H9 (cell line): ENCODE measurements at regions not wholly inside any gene's neighbourhood (a gene's known extent, or its start where the extent isn't known, plus 50 kb on each side); places are given as distances from the start of the nearest gene placed in this dataset.

Source experiments
- DNase-seq: peaks from one replicate; pipeline ENCODE4 v3.0.0-alpha.2; 2017
- H2AFZ ChIP-seq: one replicate; pipeline ENCODE4 v1.6.1; 2013; ENCODE audit warnings: mild to moderate bottlenecking, low read length, control low read depth, moderate library complexity
- H2AK5ac ChIP-seq: 2 replicates; pipeline ENCODE4 v1.6.1; 2013; ENCODE audit warnings: low read length, control low read depth, mixed read lengths; ENCODE audit not compliant: insufficient read length
- H2BK120ac ChIP-seq: one replicate; pipeline ENCODE4 v1.6.1; 2013; ENCODE audit warnings: low read depth, mild to moderate bottlenecking, low read length, control low read depth, inconsistent platforms; ENCODE audit not compliant: poor library complexity, severe bottlenecking
- H2BK12ac ChIP-seq: 2 replicates; pipeline ENCODE4 v1.6.1; 2013; ENCODE audit warnings: low read length, control low read depth, mixed read lengths, low read depth; ENCODE audit not compliant: insufficient read length
- H2BK15ac ChIP-seq: 2 replicates; pipeline ENCODE4 v1.6.1; 2013; ENCODE audit warnings: low read depth, low read length, control low read depth
- H2BK20ac ChIP-seq: one replicate; pipeline ENCODE4 v1.6.1; 2013; ENCODE audit warnings: low read depth, mild to moderate bottlenecking, low read length, control low read depth, inconsistent platforms; ENCODE audit not compliant: poor library complexity, severe bottlenecking
- H2BK5ac ChIP-seq: 2 replicates; pipeline ENCODE4 v1.6.1; 2013; ENCODE audit warnings: low read length, control low read depth, mixed read lengths; ENCODE audit not compliant: insufficient read length
- H3K14ac ChIP-seq: 2 replicates; pipeline ENCODE4 v1.6.1; 2013; ENCODE audit warnings: low read length, control low read depth; ENCODE audit not compliant: insufficient read depth
- H3K18ac ChIP-seq: 2 replicates; pipeline ENCODE4 v1.6.1; 2013; ENCODE audit warnings: low read depth, mild to moderate bottlenecking, mixed read lengths, low read length, control low read depth; ENCODE audit not compliant: insufficient read length
- H3K23ac ChIP-seq: 2 replicates; pipeline ENCODE4 v1.6.1; 2013; ENCODE audit warnings: low read length, control low read depth, mixed read lengths, low read depth; ENCODE audit not compliant: insufficient read length
- H3K23me2 ChIP-seq: 2 replicates; pipeline ENCODE4 v1.6.1; 2013; ENCODE audit warnings: low read depth, mild to moderate bottlenecking, mixed read lengths, low read length, control low read depth; ENCODE audit not compliant: insufficient read length, poor library complexity, severe bottlenecking
- H3K27ac ChIP-seq: 2 replicates; pipeline ENCODE4 v1.5.1; 2013; ENCODE audit warnings: low read length, control low read depth, mixed read lengths, low read depth; ENCODE audit not compliant: insufficient read length
- H3K27me3 ChIP-seq: 2 replicates; pipeline ENCODE4 v1.6.1; 2013; ENCODE audit warnings: low read length, control low read depth, inconsistent platforms; ENCODE audit not compliant: insufficient read depth
- H3K4ac ChIP-seq: 2 replicates; pipeline ENCODE4 v1.6.1; 2013; ENCODE audit warnings: low read depth, mild to moderate bottlenecking, control low read depth, inconsistent platforms, low read length, moderate library complexity
- H3K4me1 ChIP-seq: 2 replicates; pipeline ENCODE4 v1.6.1; 2013; ENCODE audit warnings: low read length, control low read depth, inconsistent platforms; ENCODE audit not compliant: insufficient read depth
- H3K4me2 ChIP-seq: 2 replicates; pipeline ENCODE4 v1.6.1; 2013; ENCODE audit warnings: low read length, control low read depth, mixed read lengths; ENCODE audit not compliant: insufficient read length, insufficient read depth
- H3K56ac ChIP-seq: 2 replicates; pipeline ENCODE4 v1.6.1; 2013; ENCODE audit warnings: low read depth, mild to moderate bottlenecking, mixed read lengths, low read length, control low read depth; ENCODE audit not compliant: insufficient read length
- H3K79me1 ChIP-seq: 2 replicates; pipeline ENCODE4 v1.6.1; 2013; ENCODE audit warnings: low read depth, mild to moderate bottlenecking, moderate library complexity, low read length, control low read depth, inconsistent platforms; ENCODE audit not compliant: insufficient read depth, poor library complexity, severe bottlenecking
- H3K79me2 ChIP-seq: 2 replicates; pipeline ENCODE4 v1.6.1; 2013; ENCODE audit warnings: low read length, control low read depth, inconsistent platforms; ENCODE audit not compliant: insufficient read depth
- H3K9ac ChIP-seq: 2 replicates; pipeline ENCODE4 v1.6.1; 2013; ENCODE audit warnings: low read length, control low read depth, mixed read lengths; ENCODE audit not compliant: insufficient read length; ENCODE audit errors: extremely low read depth
- H3K9me3 ChIP-seq: one replicate; pipeline ENCODE4 v1.6.1; 2013; ENCODE audit warnings: low read depth, low read length, inconsistent platforms; ENCODE audit not compliant: control insufficient read depth
- H3T11ph ChIP-seq: one replicate; pipeline ENCODE4 v1.6.1; 2013; ENCODE audit warnings: mild to moderate bottlenecking, low read length, control low read depth, inconsistent platforms
- H4K20me1 ChIP-seq: one replicate; pipeline ENCODE4 v1.6.1; 2013; ENCODE audit not compliant: control insufficient read depth, insufficient read length, insufficient read depth
- H4K5ac ChIP-seq: 2 replicates; pipeline ENCODE4 v1.6.1; 2013; ENCODE audit warnings: low read depth, mild to moderate bottlenecking, mixed read lengths, low read length, control low read depth; ENCODE audit not compliant: insufficient read length
- H4K8ac ChIP-seq: replicated peaks from 2 replicates; pipeline ENCODE4 v1.6.1; 2013; ENCODE audit warnings: low read length, control low read depth, mixed read lengths, low read depth; ENCODE audit not compliant: insufficient read length
- H4K91ac ChIP-seq: 2 replicates; pipeline ENCODE4 v1.6.1; 2013; ENCODE audit warnings: low read depth, mild to moderate bottlenecking, moderate library complexity, mixed read lengths, low read length, control low read depth; ENCODE audit not compliant: insufficient read length
- H3K27ac Mint-ChIP-seq, 3 experiments: 2 replicates in 2 of 3; 3 replicates in 1 of 3; pipeline ENCODE4 v1.8.0; 2020 to 2021; ENCODE audit warnings: mixed read lengths in 3 of 3, mild to moderate bottlenecking in 1 of 3, moderate library complexity in 1 of 3
- H3K27me3 Mint-ChIP-seq: 2 replicates; pipeline ENCODE4 v1.8.0; 2021; ENCODE audit warnings: low read depth, mild to moderate bottlenecking, moderate library complexity, mixed read lengths
- H3K36me3 Mint-ChIP-seq, 3 experiments: 2 replicates in 2 of 3; 3 replicates in 1 of 3; pipeline ENCODE4 v1.8.0; 2020 to 2021; ENCODE audit warnings: low read depth in 3 of 3, mixed read lengths in 3 of 3; ENCODE audit not compliant: insufficient read depth in 1 of 3
- H3K4me1 Mint-ChIP-seq, 2 experiments: 2 replicates each; pipeline ENCODE4 v1.8.0; 2020; ENCODE audit warnings: mixed read lengths in 2 of 2
- H3K4me3 Mint-ChIP-seq, 2 experiments: 2 replicates in 1 of 2; 3 replicates in 1 of 2; pipeline ENCODE4 v1.8.0; 2020 to 2021; ENCODE audit warnings: mild to moderate bottlenecking in 2 of 2, mixed read lengths in 2 of 2, moderate library complexity in 1 of 2
- H3K9me3 Mint-ChIP-seq, 2 experiments: 2 replicates in 1 of 2; 3 replicates in 1 of 2; pipeline ENCODE4 v1.8.0; 2020; ENCODE audit warnings: mild to moderate bottlenecking in 2 of 2, mixed read lengths in 2 of 2, moderate library complexity in 1 of 2
- WGBS: extraction: QIAGEN DNeasy Blood & Tissue Kit; methylation state at CpG from one replicate; pipeline ENCODE4 v1.1.7; 2013; ENCODE audit warnings: missing lambda C conversion rate, low lambda C conversion rate, mixed read lengths; ENCODE audit not compliant: insufficient read length; ENCODE audit errors: extremely low coverage; 5-methylcytosine and 5-hydroxymethylcytosine counted together
- TF ChIP-seq, protein P1 (sequence below): fragments of 200-600 bp; sonication (generic); conservative IDR thresholded peaks from 3 replicates; pipeline ENCODE4 v1.8.0; 2021; ENCODE audit warnings: antibody characterized with exemption, mild to moderate bottlenecking

DNA sequence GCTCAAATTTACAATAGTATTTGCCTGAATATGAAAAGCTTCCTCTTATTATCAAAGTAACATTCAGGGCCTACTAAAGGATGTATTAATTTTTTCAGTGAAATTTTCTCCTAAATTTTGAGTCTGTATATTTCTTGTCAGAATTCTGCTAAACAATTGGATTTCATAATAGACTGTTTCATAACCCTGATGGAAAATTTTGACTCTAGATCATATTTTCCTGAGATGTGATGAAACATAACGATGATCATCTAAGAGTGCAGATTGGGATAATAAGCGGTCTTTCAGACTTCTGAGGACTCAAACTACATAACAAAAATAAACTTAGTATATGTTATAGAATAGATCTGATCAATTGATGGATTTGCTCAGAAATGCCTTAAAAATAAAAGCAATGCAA lies 574.5 kb upstream of the TBL1XR1 start:
- no CpG with 5 or more reads among the region's 2 CpGs for WGBS
- Mint-ChIP-seq H3K27me3 (no peaks in the 10 kb centered on the region), H3K4me1 (no peaks in the 10 kb centered on the region; a peak in 1 of 4 replicates), H3K27ac (no peak overlapping the region), H3K36me3 (peaks cover 2 to 14% (median 3%) of the 10 kb centered on the region in 3 experiments), H3K4me3 (no peak overlapping the region), H3K9me3 (peaks cover 13 to 16% of the 10 kb centered on the region in 2 experiments)
- no peak for DNase-seq
- Histone ChIP-seq H3K27ac (no peak overlapping the region), H3K9ac (no peak overlapping the region), H3K9me3 (no peaks in the 10 kb centered on the region), H3K23me2 (no peaks in the 10 kb centered on the region), H4K5ac (no peak overlapping the region), H2BK20ac (no peak overlapping the region), H2BK12ac (no peak overlapping the region), H4K8ac (no peak overlapping the region), H3K18ac (no peak overlapping the region), H3K79me1 (no peaks in the 10 kb centered on the region), H3K27me3 (no peaks in the 10 kb centered on the region), H3K4me1 (no peaks in the 10 kb centered on the region), H2BK5ac (no peak overlapping the region), H3K4me2 (no peak overlapping the region), H3K79me2 (no peaks in the 10 kb centered on the region), H3K4ac (no peak overlapping the region), H4K91ac (no peak overlapping the region), H2AK5ac (no peak overlapping the region), H3T11ph (no peak overlapping the region), H2BK120ac (no peak overlapping the region), H3K56ac (no peak overlapping the region), H2BK15ac (no peak overlapping the region), H3K14ac (no peak overlapping the region), H4K20me1 (no peaks in the 10 kb centered on the region), H2AFZ (no peak overlapping the region), H3K23ac (no peak overlapping the region)
- TF ChIP-seq, protein P1, sequence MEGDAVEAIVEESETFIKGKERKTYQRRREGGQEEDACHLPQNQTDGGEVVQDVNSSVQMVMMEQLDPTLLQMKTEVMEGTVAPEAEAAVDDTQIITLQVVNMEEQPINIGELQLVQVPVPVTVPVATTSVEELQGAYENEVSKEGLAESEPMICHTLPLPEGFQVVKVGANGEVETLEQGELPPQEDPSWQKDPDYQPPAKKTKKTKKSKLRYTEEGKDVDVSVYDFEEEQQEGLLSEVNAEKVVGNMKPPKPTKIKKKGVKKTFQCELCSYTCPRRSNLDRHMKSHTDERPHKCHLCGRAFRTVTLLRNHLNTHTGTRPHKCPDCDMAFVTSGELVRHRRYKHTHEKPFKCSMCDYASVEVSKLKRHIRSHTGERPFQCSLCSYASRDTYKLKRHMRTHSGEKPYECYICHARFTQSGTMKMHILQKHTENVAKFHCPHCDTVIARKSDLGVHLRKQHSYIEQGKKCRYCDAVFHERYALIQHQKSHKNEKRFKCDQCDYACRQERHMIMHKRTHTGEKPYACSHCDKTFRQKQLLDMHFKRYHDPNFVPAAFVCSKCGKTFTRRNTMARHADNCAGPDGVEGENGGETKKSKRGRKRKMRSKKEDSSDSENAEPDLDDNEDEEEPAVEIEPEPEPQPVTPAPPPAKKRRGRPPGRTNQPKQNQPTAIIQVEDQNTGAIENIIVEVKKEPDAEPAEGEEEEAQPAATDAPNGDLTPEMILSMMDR, result no peak
